B cell (primary cell): ENCODE measurements at regions not wholly inside any gene's neighbourhood (a gene's known extent, or its start where the extent isn't known, plus 50 kb on each side); places are given as distances from the start of the nearest gene placed in this dataset.
"Not testable (repeated sequence)": the region's sequence is repeated elsewhere in the genome, so short reads cannot be mapped to it uniquely, and the experiment has no call there.

ENCODE experiments used
- ATAC-seq: fragments of 200-7000 bp; cut with Tn5 transposase; one replicate; pipeline ENCODE4 v1.10.0; 2021; ENCODE audit warnings: low read depth, mild to moderate bottlenecking, moderate number of reproducible peaks, moderate library complexity
- CTCF ChIA-PET: fragments of 350-600 bp; sonication (Branson Sonifier 250); formaldehyde crosslinking; loops from one replicate; lab custom pipeline; 2021; ENCODE audit warnings: antibody characterized with exemption, inconsistent platforms; lab: Charles Lee
- POLR2A ChIA-PET: fragments of 350-600 bp; sonication (Branson Sonifier 250); formaldehyde crosslinking; loops from one replicate; lab custom pipeline; 2021; ENCODE audit warnings: antibody characterized with exemption; lab: Charles Lee
- DNase-seq: peaks from one replicate; pipeline ENCODE4 v3.0.0; 2013
- H2AFZ ChIP-seq: 2 replicates; pipeline ENCODE4 v1.6.1; 2012; ENCODE audit warnings: mild to moderate bottlenecking, low read depth, low read length; ENCODE audit not compliant: insufficient read depth, poor library complexity, severe bottlenecking
- H3K27ac ChIP-seq, 2 donors: 1 replicate in 1 of 2; 2 replicates in 1 of 2; pipeline ENCODE4 v1.5.1; 2012 to 2013; ENCODE audit warnings: low read length in 2 of 2, mild to moderate bottlenecking in 2 of 2, moderate library complexity in 1 of 2
- H3K27me3 ChIP-seq, 4 experiments: fragments of 200-600 bp in 1 of 4; sonication (generic) in 1 of 4; replicated peaks in 1 of 4; 1 replicate in 2 of 4; 2 replicates in 2 of 4; pipeline versions ENCODE4 v1.6.1 to v1.7.0; 2013 to 2016; ENCODE audit warnings: low read length in 3 of 4, mild to moderate bottlenecking in 2 of 4, mixed read lengths in 1 of 4, moderate library complexity in 1 of 4; ENCODE audit not compliant: insufficient read depth in 4 of 4, control insufficient read depth in 3 of 4; ENCODE audit errors: control extremely low read depth in 1 of 4
- H3K36me3 ChIP-seq, 2 experiments: replicated peaks in 1 of 2; 1 replicate in 1 of 2; 2 replicates in 1 of 2; pipeline versions ENCODE4 v1.6.1 to v1.7.1; 2013; ENCODE audit warnings: low read length in 1 of 2; ENCODE audit not compliant: insufficient read depth in 2 of 2, control insufficient read depth in 1 of 2; ENCODE audit errors: control extremely low read depth in 1 of 2, extremely low read depth in 1 of 2
- H3K4me1 ChIP-seq, 2 donors: fragments of 200-600 bp in 1 of 2; sonication (generic) in 1 of 2; 1 replicate in 1 of 2; 2 replicates in 1 of 2; pipeline versions ENCODE4 v1.5.1 to v1.6.1; 2013 to 2017; ENCODE audit warnings: low read length in 2 of 2; ENCODE audit not compliant: control insufficient read depth in 2 of 2, insufficient read depth in 2 of 2
- H3K4me2 ChIP-seq: replicated peaks from 2 replicates; pipeline ENCODE3; 2012; ENCODE audit warnings: mild to moderate bottlenecking, low read depth, low read length; ENCODE audit not compliant: poor library complexity, severe bottlenecking
- H3K4me3 ChIP-seq, 5 experiments: fragments of 200-600 bp in 1 of 5; sonication (generic) in 1 of 5; 1 replicate in 3 of 5; 2 replicates in 2 of 5; pipeline versions ENCODE4 v1.5.1 to v1.7.0; 2011 to 2016; ENCODE audit warnings: low read length in 4 of 5, mild to moderate bottlenecking in 4 of 5, low read depth in 2 of 5, control low read depth in 1 of 5, moderate library complexity in 1 of 5; ENCODE audit not compliant: insufficient read depth in 1 of 5; ENCODE audit errors: control extremely low read depth in 1 of 5, extremely low read depth in 1 of 5
- H3K79me2 ChIP-seq: fragments of 200-600 bp; sonication (generic); one replicate; pipeline ENCODE4 v1.6.0; 2016; ENCODE audit warnings: low read length; ENCODE audit not compliant: control insufficient read depth, insufficient read depth
- H3K9ac ChIP-seq: fragments of 200-600 bp; sonication (generic); 2 replicates; pipeline ENCODE4 v1.6.1; 2017; ENCODE audit warnings: mild to moderate bottlenecking, low read length, moderate library complexity
- H3K9me3 ChIP-seq, 3 donors: one replicate each; pipeline versions ENCODE4 v1.6.1 to v1.7.1; 2013; ENCODE audit warnings: low read length in 2 of 3; ENCODE audit not compliant: control insufficient read depth in 2 of 3, insufficient read depth in 1 of 3; ENCODE audit errors: control extremely low read depth in 1 of 3
- H4K20me1 ChIP-seq: 2 replicates; pipeline ENCODE4 v1.6.0; 2012; ENCODE audit warnings: mild to moderate bottlenecking, low read length; ENCODE audit not compliant: insufficient read depth, control insufficient read depth, poor library complexity, severe bottlenecking
- H3K27ac Mint-ChIP-seq: one replicate; pipeline ENCODE4 v1.8.0; 2021; ENCODE audit warnings: mixed read lengths
- H3K27me3 Mint-ChIP-seq: one replicate; pipeline ENCODE4 v1.8.0; 2021; ENCODE audit warnings: mixed read lengths
- H3K4me1 Mint-ChIP-seq: one replicate; pipeline ENCODE4 v1.8.0; 2021; ENCODE audit warnings: mixed read lengths
- H3K4me3 Mint-ChIP-seq: one replicate; pipeline ENCODE4 v1.8.0; 2021; ENCODE audit warnings: mixed read lengths
- H3K9me3 Mint-ChIP-seq: one replicate; pipeline ENCODE4 v1.8.0; 2022; ENCODE audit warnings: mixed read lengths; ENCODE audit not compliant: insufficient read depth
- EZH2 ChIP-seq: IDR thresholded peaks from 2 replicates; pipeline ENCODE4 v1.6.1; 2012; ENCODE audit warnings: borderline replicate concordance, low read depth, mild to moderate bottlenecking, moderate library complexity, low read length; ENCODE audit not compliant: insufficient read depth, poor library complexity, severe bottlenecking
- WGBS: methylation state at CpG from one replicate; pipeline ENCODE4 v1.1.5; 2013; ENCODE audit warnings: missing lambda C conversion rate; ENCODE audit not compliant: insufficient coverage; 5-methylcytosine and 5-hydroxymethylcytosine counted together
- intact Hi-C: fragments of 100-400 bp; cut with micrococcal nuclease; formaldehyde crosslinking; loops from one replicate; pipeline ENCODE4 v1.10.0; 2022
- TF ChIP-seq, protein P1 (sequence below): fragments of 200-600 bp; IDR thresholded peaks from one replicate; pipeline ENCODE4 v1.8.0; 2022; ENCODE audit warnings: antibody characterized with exemption, mild to moderate bottlenecking

DNA sequence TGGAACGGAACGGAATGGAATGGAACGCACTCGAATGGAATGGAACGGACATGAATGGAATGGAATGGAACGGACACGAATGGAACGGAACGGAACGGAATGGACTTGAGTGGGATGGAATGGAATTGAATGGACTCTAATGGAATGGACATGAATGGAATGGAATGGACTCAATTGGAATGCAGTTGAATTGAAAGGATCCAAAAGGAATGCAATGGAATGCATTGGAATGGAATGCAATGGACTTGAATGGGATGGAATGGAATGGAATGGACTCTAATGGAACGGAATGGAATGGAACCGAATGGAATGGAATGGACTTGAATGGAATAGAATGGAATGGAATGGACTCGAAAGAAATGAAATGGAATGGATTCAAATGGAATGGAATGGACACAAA lies 102.4 kb upstream of the OR4F16 start:
- POLR2A ChIA-PET = no interaction called here
- Histone ChIP-seq H3K27me3 (no peaks in the 10 kb centered on the region), H3K9me3 (no peaks in the 10 kb centered on the region), H3K4me1 (no peaks in the 10 kb centered on the region), H3K79me2 (no peaks in the 10 kb centered on the region), H3K9ac (no peak overlapping the region), H3K36me3 (no peaks in the 10 kb centered on the region), H2AFZ (no peak overlapping the region), H3K4me2 (no peak overlapping the region), H3K4me3 (no peak overlapping the region), H3K27ac (no peak overlapping the region), H4K20me1 (no peaks in the 10 kb centered on the region)
- Mint-ChIP-seq H3K27me3 (no peaks in the 10 kb centered on the region), H3K4me1 (no peaks in the 10 kb centered on the region), H3K27ac (no peak overlapping the region), H3K4me3 (no peak overlapping the region), H3K9me3 (no peaks in the 10 kb centered on the region)
- ATAC-seq (no peak), DNase-seq (no peak)
- no peak for TF ChIP-seq EZH2
- TF ChIP-seq, protein P1, sequence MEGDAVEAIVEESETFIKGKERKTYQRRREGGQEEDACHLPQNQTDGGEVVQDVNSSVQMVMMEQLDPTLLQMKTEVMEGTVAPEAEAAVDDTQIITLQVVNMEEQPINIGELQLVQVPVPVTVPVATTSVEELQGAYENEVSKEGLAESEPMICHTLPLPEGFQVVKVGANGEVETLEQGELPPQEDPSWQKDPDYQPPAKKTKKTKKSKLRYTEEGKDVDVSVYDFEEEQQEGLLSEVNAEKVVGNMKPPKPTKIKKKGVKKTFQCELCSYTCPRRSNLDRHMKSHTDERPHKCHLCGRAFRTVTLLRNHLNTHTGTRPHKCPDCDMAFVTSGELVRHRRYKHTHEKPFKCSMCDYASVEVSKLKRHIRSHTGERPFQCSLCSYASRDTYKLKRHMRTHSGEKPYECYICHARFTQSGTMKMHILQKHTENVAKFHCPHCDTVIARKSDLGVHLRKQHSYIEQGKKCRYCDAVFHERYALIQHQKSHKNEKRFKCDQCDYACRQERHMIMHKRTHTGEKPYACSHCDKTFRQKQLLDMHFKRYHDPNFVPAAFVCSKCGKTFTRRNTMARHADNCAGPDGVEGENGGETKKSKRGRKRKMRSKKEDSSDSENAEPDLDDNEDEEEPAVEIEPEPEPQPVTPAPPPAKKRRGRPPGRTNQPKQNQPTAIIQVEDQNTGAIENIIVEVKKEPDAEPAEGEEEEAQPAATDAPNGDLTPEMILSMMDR = no peak
- WGBS = 98% methylated on average over 13 of the region's 13 CpGs
- intact Hi-C loops = no loop called here
- CTCF ChIA-PET = interaction anchor here (0.6 kb wide), 1 partner anchor 591 kb away, joined by 3 read pairs; no protein-coding TSS in a partner anchor

DNA sequence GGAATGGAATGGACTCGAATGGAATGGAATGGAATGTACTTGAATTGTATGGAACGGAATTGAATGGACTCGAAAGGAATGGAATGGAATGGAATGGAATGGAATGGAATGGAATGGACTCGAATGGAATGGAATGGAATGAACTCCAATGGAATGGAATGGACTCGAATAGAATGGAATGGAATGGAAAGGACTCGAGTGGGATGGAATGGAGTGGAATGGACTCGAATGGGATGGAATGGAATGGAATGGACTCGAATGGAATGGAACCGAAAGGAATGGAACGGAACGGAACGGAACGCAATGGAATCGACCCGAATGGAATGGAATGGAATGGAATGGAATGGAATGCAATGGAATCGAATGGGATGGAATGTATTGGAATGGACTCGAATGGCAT lies 103.2 kb upstream of the OR4F16 start:
- DNase-seq, POLR2A ChIA-PET, H4K20me1 ChIP-seq, H3K4me3 Mint-ChIP-seq, H3K27me3 ChIP-seq, H3K9me3 ChIP-seq, H3K9me3 Mint-ChIP-seq, H3K36me3 ChIP-seq, intact Hi-C loops, H2AFZ ChIP-seq, H3K4me2 ChIP-seq, CTCF ChIA-PET, H3K27ac ChIP-seq, H3K27ac Mint-ChIP-seq, H3K4me1 Mint-ChIP-seq, ATAC-seq, H3K4me1 ChIP-seq, H3K27me3 Mint-ChIP-seq, H3K9ac ChIP-seq, H3K79me2 ChIP-seq, H3K4me3 ChIP-seq: not testable (repeated sequence)
- WGBS = 98% methylated on average over 17 of the region's 17 CpGs

DNA sequence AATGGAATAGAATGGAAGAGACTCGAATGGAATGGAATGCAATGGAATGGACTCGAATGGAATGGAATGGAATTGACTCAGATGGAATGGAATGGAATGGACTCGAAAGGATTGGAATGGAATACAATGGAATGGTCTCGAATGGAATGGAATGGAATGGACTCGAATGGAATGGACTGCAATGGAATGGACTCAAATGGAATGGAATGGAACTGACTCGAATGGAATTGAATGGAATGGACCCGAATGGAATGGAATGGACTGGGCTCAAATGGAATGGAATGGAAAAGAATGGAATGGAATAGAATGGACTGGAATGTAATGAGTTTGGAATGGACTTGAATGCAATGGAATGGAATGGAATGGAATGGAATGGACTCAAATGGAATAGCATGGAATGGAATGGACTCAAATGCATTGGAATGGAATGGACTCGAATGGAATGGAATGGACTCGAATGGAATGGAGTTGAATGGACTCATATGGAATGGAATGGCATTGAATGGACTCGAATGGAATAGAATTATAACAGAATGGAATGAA lies 104.0 kb upstream of the OR4F16 start:
- H3K4me1 ChIP-seq, H3K9me3 ChIP-seq, H3K9me3 Mint-ChIP-seq, H2AFZ ChIP-seq, intact Hi-C loops, H3K4me2 ChIP-seq, H3K27ac ChIP-seq, POLR2A ChIA-PET, DNase-seq, H3K27ac Mint-ChIP-seq, H3K36me3 ChIP-seq, H3K27me3 ChIP-seq, H3K27me3 Mint-ChIP-seq, H3K4me3 ChIP-seq, H3K79me2 ChIP-seq, H3K4me3 Mint-ChIP-seq, CTCF ChIA-PET, H3K4me1 Mint-ChIP-seq, ATAC-seq, H4K20me1 ChIP-seq, H3K9ac ChIP-seq: not testable (repeated sequence)
- WGBS = 100% methylated on average over 8 of the region's 10 CpGs
